ENCODE measurements at regions not wholly inside any gene's neighbourhood (a gene's known extent, or its start where the extent isn't known, plus 50 kb on each side); places are given as distances from the start of the nearest gene placed in this dataset.

DNA sequence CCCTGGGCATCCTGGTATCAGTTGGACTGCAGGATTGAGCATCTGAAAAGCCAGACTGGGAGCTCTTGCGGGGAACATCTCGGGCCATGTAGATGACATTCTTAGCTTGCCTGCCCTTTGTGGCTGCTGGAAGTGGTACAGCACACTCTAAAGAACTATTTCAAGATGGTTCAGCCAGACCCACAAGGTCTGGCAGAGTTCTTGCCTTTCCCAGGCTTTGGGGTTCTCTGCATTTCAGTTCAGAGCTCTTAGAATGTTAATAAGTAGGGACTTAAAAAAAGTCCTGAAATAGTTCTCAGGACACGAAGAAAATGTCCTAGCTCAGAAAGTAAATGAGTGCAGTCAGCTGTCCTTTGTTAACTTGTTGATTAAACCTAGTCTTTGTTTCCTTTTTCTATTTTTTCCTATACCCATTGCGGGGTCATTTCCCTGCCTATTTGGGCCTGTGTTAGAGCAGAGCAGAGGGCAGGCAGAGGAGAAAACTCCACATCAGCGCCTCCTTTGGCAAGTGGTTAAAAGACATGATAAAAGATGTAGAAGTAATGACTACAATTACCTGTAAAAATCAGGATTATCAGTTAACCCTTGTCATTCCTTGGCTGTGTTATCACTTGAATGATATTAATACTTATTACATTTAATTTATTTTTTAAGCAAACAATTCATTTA, 291.5 kb downstream of the ZSWIM6 start:
- no peak for FAIRE-seq

DNA sequence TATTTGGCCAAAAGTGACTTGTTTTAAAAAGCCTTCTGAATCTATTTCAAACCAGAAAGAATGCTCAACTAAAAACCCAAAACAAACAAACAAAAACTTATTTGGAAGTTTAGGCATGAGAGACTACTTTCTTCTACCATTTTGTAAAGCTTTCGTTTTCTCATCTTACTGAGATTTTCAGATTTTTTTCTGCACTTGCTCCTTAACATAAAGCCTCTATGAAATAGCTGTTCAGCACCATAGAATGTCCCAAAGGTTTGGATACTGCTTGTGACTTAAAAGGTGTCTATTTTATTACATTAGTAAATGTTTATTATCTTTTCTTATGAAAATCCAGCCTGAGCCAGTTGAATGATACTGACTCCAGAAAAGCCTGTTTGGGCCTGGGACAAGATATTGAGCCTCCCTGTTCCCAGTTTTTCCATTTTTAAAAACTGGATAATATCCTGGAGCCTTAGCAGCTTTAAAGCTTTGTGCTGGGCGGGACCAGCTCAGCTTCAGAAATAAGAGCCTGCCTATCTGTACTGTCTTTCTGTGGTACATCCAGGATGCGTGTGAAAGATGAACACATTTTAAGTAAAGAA, 292.6 kb downstream of the ZSWIM6 start:
- no peak for FAIRE-seq

- no peak for FAIRE-seq
Measured at GRCh38 chr5:61625137-61625561, 293.1 kb downstream of the ZSWIM6 start.

GRCh38 chr5:61625681-61626621, 293.9 kb downstream of the ZSWIM6 start:
- FAIRE-seq: no peak

DNA sequence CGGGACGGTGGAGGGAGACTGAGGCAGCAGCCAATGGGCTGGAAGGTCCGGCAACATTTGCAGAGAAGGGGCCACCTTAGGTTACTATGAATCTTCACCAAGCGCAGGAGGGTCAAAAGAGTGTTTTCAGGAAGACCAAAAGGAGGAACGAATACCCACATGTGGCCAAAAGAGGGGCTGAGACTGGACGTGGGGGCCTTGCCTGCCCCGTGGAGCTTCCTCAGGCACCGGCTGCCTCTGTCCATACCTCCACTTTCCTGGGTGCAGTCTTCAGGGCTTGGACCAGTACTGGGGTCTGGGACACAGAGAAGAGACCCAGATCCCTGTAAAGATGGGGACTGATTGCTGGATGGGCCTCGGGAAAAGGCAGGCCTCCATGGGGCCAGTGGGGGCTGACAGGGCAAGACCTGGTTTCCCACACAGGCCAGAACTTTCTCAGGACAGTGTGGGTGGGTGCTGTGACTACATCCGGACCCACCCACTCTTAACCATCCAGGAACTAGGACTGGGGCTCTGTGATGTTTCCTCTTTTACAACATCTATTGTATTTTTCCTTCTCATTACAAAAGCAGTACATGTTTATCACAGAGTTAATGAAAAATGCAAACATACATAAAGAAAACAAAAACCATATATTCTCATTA, 294.7 kb downstream of the ZSWIM6 start:
- FAIRE-seq: no peak

DNA sequence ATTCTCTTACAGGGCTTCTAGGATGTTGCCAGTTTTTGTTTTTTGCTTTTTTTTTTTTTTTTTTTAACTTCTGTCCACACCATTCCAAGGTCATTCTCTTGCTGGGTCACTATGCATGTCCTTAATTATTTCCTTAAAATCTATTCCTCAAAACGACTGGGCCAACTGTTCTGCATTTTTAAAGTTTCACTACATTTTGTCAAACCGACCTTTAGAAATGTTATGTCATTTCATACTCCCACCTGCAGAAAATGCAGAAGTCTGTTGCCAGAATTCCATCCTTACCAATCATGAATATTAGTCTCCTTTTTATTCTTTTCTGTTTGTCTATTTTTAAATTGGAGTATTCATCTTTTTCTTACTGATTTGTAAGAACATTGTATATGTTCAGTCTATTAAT, 295.5 kb downstream of the ZSWIM6 start:
- no peak for FAIRE-seq

GRCh38 chr5:61630908-61631307, 298.9 kb downstream of the ZSWIM6 start:
- FAIRE-seq: no peak

- FAIRE-seq: no peak
Measured at GRCh38 chr5:61631438-61631941, 299.4 kb downstream of the ZSWIM6 start.

DNA sequence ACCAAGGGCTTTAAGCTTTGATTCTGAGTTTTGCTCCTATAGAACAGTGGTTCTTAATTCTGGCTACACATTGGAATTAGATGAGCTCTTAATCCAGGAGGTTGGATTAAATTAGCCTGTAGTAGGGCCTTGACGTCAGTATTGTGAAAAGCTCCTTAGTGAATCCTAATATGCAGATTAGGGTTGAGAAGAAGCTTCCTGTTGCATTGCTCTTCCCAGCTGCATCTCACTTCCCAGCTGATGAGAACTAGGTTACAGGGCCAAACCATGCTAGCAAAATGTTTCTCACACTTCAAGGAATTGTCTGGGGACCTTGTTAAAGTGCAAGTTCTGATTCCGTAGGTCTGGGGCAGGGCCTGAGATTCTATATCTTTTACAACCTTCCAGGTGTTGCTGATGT, 300.0 kb downstream of the ZSWIM6 start:
- no peak for FAIRE-seq

GRCh38 chr5:61635271-61635670, 303.2 kb downstream of the ZSWIM6 start:
- no peak for FAIRE-seq

DNA sequence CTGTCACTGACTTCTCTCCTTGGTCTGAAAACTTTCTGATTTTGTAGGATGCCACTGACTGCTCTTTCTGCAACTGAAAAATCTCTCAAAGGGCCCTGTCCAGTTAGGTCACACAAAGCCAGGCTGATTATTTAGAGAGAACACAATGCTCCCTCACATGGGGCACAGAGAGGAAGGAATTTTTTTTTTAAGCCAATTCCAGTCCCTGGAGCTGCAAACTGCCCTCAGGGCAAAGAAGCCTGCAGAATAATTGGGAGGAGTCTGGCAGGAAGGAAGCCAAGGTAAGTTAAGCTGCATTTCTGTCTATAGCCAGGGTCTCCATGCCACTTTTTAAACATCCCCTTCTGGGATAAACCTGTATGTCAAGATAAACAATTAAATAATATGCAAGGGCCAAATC, 305.5 kb downstream of the ZSWIM6 start:
- no peak for FAIRE-seq

DNA sequence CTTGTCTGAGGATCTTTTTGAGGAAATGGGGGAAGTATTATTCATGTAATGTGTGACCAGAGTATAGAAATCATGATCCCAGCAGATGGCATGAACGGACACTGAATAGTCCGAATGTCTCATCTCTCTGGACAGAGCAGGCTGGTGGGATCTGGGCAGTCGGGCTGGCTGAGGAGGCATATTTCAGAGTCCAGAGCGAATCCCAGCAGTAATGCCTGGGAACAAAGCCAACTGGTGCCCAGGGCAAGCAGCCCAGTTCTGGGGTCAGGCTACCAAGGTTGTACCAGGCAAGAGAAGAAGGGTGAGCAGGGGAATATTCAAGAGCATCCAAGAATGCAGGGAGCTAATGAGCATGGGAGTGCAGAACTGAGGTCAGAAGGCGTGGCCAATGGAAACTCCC, 306.4 kb downstream of the ZSWIM6 start:
- no peak for FAIRE-seq

- FAIRE-seq: no peak
Measured at GRCh38 chr5:61640179-61641021, 308.3 kb downstream of the ZSWIM6 start.

GRCh38 chr5:61641748-61642565, 309.9 kb downstream of the ZSWIM6 start:
- no peak for FAIRE-seq

DNA sequence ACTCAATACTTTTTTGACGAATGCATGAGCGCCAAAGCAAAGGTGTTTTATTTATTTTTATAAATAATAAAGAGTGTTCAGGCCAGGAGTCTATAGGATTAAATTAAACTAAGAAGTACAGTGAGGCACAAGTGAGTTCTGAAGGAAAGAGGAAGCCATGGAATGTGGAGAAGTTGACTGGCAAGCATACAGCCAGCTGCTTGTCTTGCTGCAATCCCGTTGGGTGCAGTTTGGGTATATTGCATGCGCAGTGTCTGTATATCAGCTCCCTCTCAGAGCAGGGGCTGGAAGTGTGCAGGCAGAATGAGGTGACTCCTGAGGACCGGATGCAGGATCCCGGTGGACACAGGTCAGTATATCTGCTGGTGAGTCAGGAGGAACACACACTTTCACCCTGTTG, 315.6 kb downstream of the ZSWIM6 start:
- no peak for FAIRE-seq

DNA sequence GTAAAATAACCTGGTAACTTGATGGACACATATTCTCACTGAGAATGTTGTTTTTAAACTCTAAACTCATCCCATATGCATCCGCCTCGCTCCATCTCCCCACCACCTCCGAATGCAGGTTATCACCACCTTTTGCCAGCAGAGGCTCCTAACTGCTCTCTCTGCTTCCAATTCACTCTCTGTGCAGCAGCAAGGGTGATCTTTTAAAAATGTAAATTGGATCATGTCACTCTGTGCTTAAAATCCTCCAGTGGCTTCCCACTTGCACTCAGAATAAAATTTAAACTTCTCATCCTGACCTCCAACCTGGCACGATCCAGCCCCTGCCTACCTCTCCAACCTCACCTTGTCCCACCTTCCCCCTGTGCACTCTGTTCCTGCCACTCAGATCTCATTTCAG, 317.2 kb downstream of the ZSWIM6 start:
- FAIRE-seq: no peak

GRCh38 chr5:61649971-61650370, 317.9 kb downstream of the ZSWIM6 start:
- FAIRE-seq: no peak

- FAIRE-seq: no peak
Measured at GRCh38 chr5:61650661-61651060, 318.6 kb downstream of the ZSWIM6 start.

- FAIRE-seq: no peak
Measured at GRCh38 chr5:61651195-61651594, 319.1 kb downstream of the ZSWIM6 start.

GRCh38 chr5:61652916-61653315, 320.9 kb downstream of the ZSWIM6 start:
- no peak for FAIRE-seq

All from G401.6 (cell line).